Coronary artery (tissue), 2 donors: ENCODE measurements at regions not wholly inside any gene's neighbourhood (a gene's known extent, or its start where the extent isn't known, plus 50 kb on each side); places are given as distances from the start of the nearest gene placed in this dataset.

Experiments used
- DNase-seq: peaks from one replicate; pipeline ENCODE4 v3.0.0-alpha.2; 2017; ENCODE audit warnings: low spot score
- H3K27ac ChIP-seq, 2 donors: fragments of 200-600 bp; sonication (generic); one replicate each; pipeline ENCODE4 v1.5.1; 2016 to 2019
- H3K4me3 ChIP-seq: fragments of 200-600 bp; sonication (generic); 2 replicates; pipeline ENCODE4 v1.5.1; 2016; ENCODE audit warnings: mild to moderate bottlenecking, moderate library complexity
- CTCF ChIP-seq: fragments of 200-600 bp; sonication (generic); IDR thresholded peaks from one replicate; pipeline ENCODE4 v1.5.1; 2019; ENCODE audit warnings: antibody characterized with exemption

- Histone ChIP-seq H3K27ac (no peak overlapping the region), H3K4me3 (no peak overlapping the region)
- no peak for DNase-seq
- no peak for TF ChIP-seq CTCF
Observed at GRCh38 chr15:96466389-96466947, 136.0 kb downstream of the NR2F2 start.

GRCh38 chr15:96468036-96468435 lies 137.5 kb downstream of the NR2F2 start:
- no peak for DNase-seq
- no peak overlapping the region for H3K27ac ChIP-seq
- H3K4me3 ChIP-seq: no peak overlapping the region
- no peak for TF ChIP-seq CTCF

- no peak for TF ChIP-seq CTCF
Observed at GRCh38 chr15:96470681-96471310, 140.3 kb downstream of the NR2F2 start.

GRCh38 chr15:96472681-96473080 lies 142.2 kb downstream of the NR2F2 start:
- no peak for TF ChIP-seq CTCF
- H3K4me3 ChIP-seq: no peak overlapping the region
- no peak overlapping the region for H3K27ac ChIP-seq
- DNase-seq: no peak

More at GRCh38 chr15:96470681-96471310, 140.3 kb downstream of the NR2F2 start:
- Histone ChIP-seq H3K4me3 (no peak overlapping the region), H3K27ac (no peak overlapping the region)
- DNase-seq: no peak

GRCh38 chr15:96473556-96473955 lies 143.1 kb downstream of the NR2F2 start:
- DNase-seq: no peak
- Histone ChIP-seq H3K27ac (no peak overlapping the region), H3K4me3 (no peak overlapping the region)
- TF ChIP-seq CTCF: no peak

- no peak for DNase-seq
Observed at GRCh38 chr15:96474231-96474664, 143.7 kb downstream of the NR2F2 start.

More at GRCh38 chr15:96474231-96474664, 143.7 kb downstream of the NR2F2 start:
- TF ChIP-seq CTCF: no peak
- Histone ChIP-seq H3K27ac (no peak overlapping the region), H3K4me3 (no peak overlapping the region)
